HEK293 (cell line): ENCODE measurements at regions not wholly inside any gene's neighbourhood (a gene's known extent, or its start where the extent isn't known, plus 50 kb on each side); places are given as distances from the start of the nearest gene placed in this dataset.

Source experiments
- CTCF ChIA-PET: fragments of 350-600 bp; formaldehyde crosslinking; extraction: SDS; loops from one replicate; lab custom pipeline; 2021; ENCODE audit warnings: antibody characterized with exemption; lab: Yijun Ruan, JAX
- POLR2A ChIA-PET: fragments of 300-600 bp; formaldehyde crosslinking; extraction: SDS; loops from one replicate; lab custom pipeline; 2020; ENCODE audit warnings: antibody characterized with exemption, inconsistent platforms; lab: Yijun Ruan, JAX
- H3K27ac ChIP-seq: fragments of 200-500 bp; sonication (Bioruptor generic); 2 replicates; pipeline ENCODE4 v1.5.1; 2014; ENCODE audit warnings: low read depth, low read length, control low read depth, inconsistent platforms; ENCODE audit errors: extremely low read depth
- H3K36me3 ChIP-seq, 2 experiments: fragments of 200-500 bp in 1 of 2; sonication (Bioruptor generic) in 1 of 2; 1 replicate in 1 of 2; 2 replicates in 1 of 2; pipeline ENCODE4 v1.5.1; 2014 to 2017; ENCODE audit warnings: inconsistent platforms in 2 of 2, low read length in 2 of 2; ENCODE audit not compliant: control insufficient read depth in 2 of 2, insufficient read depth in 1 of 2
- H3K4me1 ChIP-seq: fragments of 200-500 bp; sonication (Bioruptor generic); 2 replicates; pipeline ENCODE4 v1.5.1; 2014; ENCODE audit warnings: mild to moderate bottlenecking, low read length, inconsistent platforms; ENCODE audit not compliant: control insufficient read depth, insufficient read depth
- H3K4me3 ChIP-seq: 2 replicates; pipeline ENCODE4 v1.5.1; 2011; ENCODE audit warnings: low read depth, mild to moderate bottlenecking, control low read depth, low read length, moderate library complexity
- H3K9me3 ChIP-seq: fragments of 200-500 bp; sonication (Bioruptor generic); 2 replicates; pipeline ENCODE4 v1.5.1; 2014; ENCODE audit warnings: low read depth, low read length, inconsistent platforms; ENCODE audit not compliant: control insufficient read depth, insufficient read depth
- GLI4 ChIP-seq: fragments of 450-650 bp; formaldehyde crosslinking; IDR thresholded peaks from 2 replicates; pipeline ENCODE4 v1.5.1; 2016; ENCODE audit warnings: missing biosample characterization, missing genetic modification characterization
- KLF7 ChIP-seq: fragments of 450-650 bp; formaldehyde crosslinking; IDR thresholded peaks from 2 replicates; pipeline ENCODE4 v1.5.1; 2016; ENCODE audit warnings: missing biosample characterization, missing genetic modification characterization, borderline replicate concordance
- KLF9 ChIP-seq: fragments of 450-650 bp; formaldehyde crosslinking; IDR thresholded peaks from 2 replicates; pipeline ENCODE4 v1.5.1; 2016; ENCODE audit warnings: missing biosample characterization, missing genetic modification characterization, low read depth
- MYNN ChIP-seq: fragments of 450-650 bp; formaldehyde crosslinking; IDR thresholded peaks from 2 replicates; pipeline ENCODE4 v1.5.1; 2016; ENCODE audit warnings: missing biosample characterization, missing genetic modification characterization, borderline replicate concordance
- RBAK ChIP-seq: fragments of 450-650 bp; formaldehyde crosslinking; IDR thresholded peaks from 2 replicates; pipeline ENCODE4 v1.5.1; 2016; ENCODE audit warnings: missing biosample characterization, missing genetic modification characterization
- SCRT2 ChIP-seq: fragments of 450-650 bp; formaldehyde crosslinking; IDR thresholded peaks from 2 replicates; pipeline ENCODE4 v1.5.1; 2016; ENCODE audit warnings: missing biosample characterization, missing genetic modification characterization
- YY1 ChIP-seq: fragments of 450-650 bp; formaldehyde crosslinking; IDR thresholded peaks from 2 replicates; pipeline ENCODE4 v1.5.1; 2018; ENCODE audit warnings: missing biosample characterization, missing genetic modification characterization
- ZBTB17 ChIP-seq: fragments of 450-650 bp; formaldehyde crosslinking; IDR thresholded peaks from 2 replicates; pipeline ENCODE4 v1.5.1; 2016; ENCODE audit warnings: missing biosample characterization, missing genetic modification characterization
- ZNF112 ChIP-seq: fragments of 450-650 bp; formaldehyde crosslinking; IDR thresholded peaks from 2 replicates; pipeline ENCODE4 v1.5.0; 2017; ENCODE audit warnings: missing biosample characterization, missing genetic modification characterization
- ZNF133 ChIP-seq: fragments of 450-650 bp; formaldehyde crosslinking; IDR thresholded peaks from 2 replicates; pipeline ENCODE4 v1.5.1; 2016; ENCODE audit warnings: missing biosample characterization, missing genetic modification characterization
- ZNF155 ChIP-seq: fragments of 450-650 bp; formaldehyde crosslinking; IDR thresholded peaks from 2 replicates; pipeline ENCODE4 v1.5.1; 2016; ENCODE audit warnings: missing biosample characterization, missing genetic modification characterization
- ZNF24 ChIP-seq: fragments of 450-650 bp; formaldehyde crosslinking; IDR thresholded peaks from 2 replicates; pipeline ENCODE4 v1.5.1; 2016; ENCODE audit warnings: missing biosample characterization, missing genetic modification characterization
- ZNF248 ChIP-seq: fragments of 450-650 bp; formaldehyde crosslinking; IDR thresholded peaks from 2 replicates; pipeline ENCODE4 v1.5.1; 2017; ENCODE audit warnings: missing biosample characterization, missing genetic modification characterization
- ZNF266 ChIP-seq: fragments of 450-650 bp; formaldehyde crosslinking; IDR thresholded peaks from 2 replicates; pipeline ENCODE4 v1.5.1; 2016; ENCODE audit warnings: missing biosample characterization, missing genetic modification characterization, low read depth
- ZNF302 ChIP-seq: fragments of 450-650 bp; formaldehyde crosslinking; IDR thresholded peaks from 2 replicates; pipeline ENCODE4 v1.5.1; 2016; ENCODE audit warnings: missing biosample characterization, missing genetic modification characterization, low read depth
- ZNF335 ChIP-seq: fragments of 450-650 bp; formaldehyde crosslinking; conservative IDR thresholded peaks from 2 replicates; pipeline ENCODE4 v1.5.1; 2016; ENCODE audit warnings: missing biosample characterization, missing genetic modification characterization
- ZNF423 ChIP-seq: fragments of 450-650 bp; formaldehyde crosslinking; IDR thresholded peaks from 2 replicates; pipeline ENCODE4 v1.5.1; 2016; ENCODE audit warnings: missing biosample characterization, missing genetic modification characterization
- ZNF501 ChIP-seq: fragments of 450-650 bp; formaldehyde crosslinking; IDR thresholded peaks from 2 replicates; pipeline ENCODE4 v1.5.1; 2016; ENCODE audit warnings: missing biosample characterization, missing genetic modification characterization
- ZNF544 ChIP-seq: fragments of 450-650 bp; formaldehyde crosslinking; IDR thresholded peaks from 2 replicates; pipeline ENCODE4 v1.5.0; 2017; ENCODE audit warnings: missing biosample characterization, missing genetic modification characterization
- ZNF558 ChIP-seq: fragments of 450-650 bp; formaldehyde crosslinking; IDR thresholded peaks from 2 replicates; pipeline ENCODE4 v1.5.1; 2016; ENCODE audit warnings: missing biosample characterization, missing genetic modification characterization
- ZNF658 ChIP-seq: fragments of 450-650 bp; formaldehyde crosslinking; IDR thresholded peaks from 2 replicates; pipeline ENCODE4; 2016; ENCODE audit warnings: missing biosample characterization, missing genetic modification characterization
- ZNF670 ChIP-seq: fragments of 450-650 bp; formaldehyde crosslinking; IDR thresholded peaks from 2 replicates; pipeline ENCODE4 v1.5.1; 2016; ENCODE audit warnings: missing biosample characterization, missing genetic modification characterization, low read depth
- ZNF701 ChIP-seq: fragments of 450-650 bp; formaldehyde crosslinking; IDR thresholded peaks from 2 replicates; pipeline ENCODE4 v1.5.1; 2016; ENCODE audit warnings: missing biosample characterization, missing genetic modification characterization
- ZNF791 ChIP-seq: fragments of 450-650 bp; formaldehyde crosslinking; IDR thresholded peaks from 2 replicates; pipeline ENCODE4 v1.5.1; 2016; ENCODE audit warnings: missing biosample characterization, missing genetic modification characterization
- ZNF837 ChIP-seq: fragments of 450-650 bp; formaldehyde crosslinking; IDR thresholded peaks from 2 replicates; pipeline ENCODE4 v1.5.1; 2016; ENCODE audit warnings: missing biosample characterization, missing genetic modification characterization
- ZSCAN30 ChIP-seq: fragments of 450-650 bp; IDR thresholded peaks from 2 replicates; pipeline ENCODE4 v1.5.1; 2018; ENCODE audit warnings: missing biosample characterization, mild to moderate bottlenecking, missing genetic modification characterization, moderate library complexity
- TF ChIP-seq, protein P1 (sequence below): fragments of 450-650 bp; formaldehyde crosslinking; IDR thresholded peaks from 2 replicates; pipeline ENCODE4 v1.5.1; 2016; ENCODE audit warnings: missing biosample characterization, missing genetic modification characterization, low read depth
- TF ChIP-seq, protein P2 (sequence below): fragments of 450-650 bp; formaldehyde crosslinking; optimal IDR thresholded peaks from 2 replicates; pipeline ENCODE3; 2016; ENCODE audit warnings: missing biosample characterization, mild to moderate bottlenecking, missing genetic modification characterization
- TF ChIP-seq, protein P3 (sequence below): fragments of 450-650 bp; formaldehyde crosslinking; IDR thresholded peaks from 2 replicates; pipeline ENCODE4 v1.5.1; 2016; ENCODE audit warnings: missing biosample characterization, missing genetic modification characterization, low read depth
- TF ChIP-seq, protein P4 (sequence below): fragments of 450-650 bp; formaldehyde crosslinking; IDR thresholded peaks from 2 replicates; pipeline ENCODE4 v1.5.1; 2016; ENCODE audit warnings: missing biosample characterization, missing genetic modification characterization
- TF ChIP-seq, protein P5 (sequence below): fragments of 450-650 bp; formaldehyde crosslinking; IDR thresholded peaks from 2 replicates; pipeline ENCODE4 v1.5.1; 2017; ENCODE audit warnings: missing biosample characterization, missing genetic modification characterization

DNA sequence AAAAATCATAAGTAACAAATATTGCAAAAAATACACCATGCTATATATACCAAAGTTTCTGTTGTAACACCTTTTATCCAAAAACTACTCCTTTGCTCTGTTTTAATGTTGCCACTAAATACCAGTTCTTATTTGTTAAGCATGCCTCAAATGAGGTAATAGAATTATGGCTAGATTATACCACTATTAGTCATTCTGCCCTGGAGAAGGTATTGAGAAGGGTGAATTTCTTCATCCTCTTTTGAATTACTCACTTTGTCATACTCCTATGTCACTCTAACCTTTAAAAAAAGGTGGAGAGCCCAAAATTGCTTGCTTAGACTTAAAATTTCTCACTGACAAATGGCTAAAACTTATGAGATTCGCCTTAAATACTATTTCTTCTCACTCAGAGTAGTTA is 750.9 kb downstream of the MAT2B start:
- CTCF ChIA-PET: no interaction called here
- H3K4me3 ChIP-seq: no peak overlapping the region
- no peak overlapping the region for H3K27ac ChIP-seq
- H3K36me3 ChIP-seq: no peaks in the 10 kb centered on the region
- TF ChIP-seq ZNF112 (tag by site-specific recombination) (no peak), ZNF558 (tag by site-specific recombination) (no peak), SCRT2 (tag by site-specific recombination) (no peak), ZNF670 (no peak), ZNF133 (no peak), ZBTB17 (tag by site-specific recombination) (no peak), ZNF837 (no peak), ZNF658 (no peak), ZNF423 (tag by site-specific recombination) (no peak), ZNF24 (tag by site-specific recombination) (no peak), RBAK (tag by site-specific recombination) (no peak)
- TF ChIP-seq, protein P1, sequence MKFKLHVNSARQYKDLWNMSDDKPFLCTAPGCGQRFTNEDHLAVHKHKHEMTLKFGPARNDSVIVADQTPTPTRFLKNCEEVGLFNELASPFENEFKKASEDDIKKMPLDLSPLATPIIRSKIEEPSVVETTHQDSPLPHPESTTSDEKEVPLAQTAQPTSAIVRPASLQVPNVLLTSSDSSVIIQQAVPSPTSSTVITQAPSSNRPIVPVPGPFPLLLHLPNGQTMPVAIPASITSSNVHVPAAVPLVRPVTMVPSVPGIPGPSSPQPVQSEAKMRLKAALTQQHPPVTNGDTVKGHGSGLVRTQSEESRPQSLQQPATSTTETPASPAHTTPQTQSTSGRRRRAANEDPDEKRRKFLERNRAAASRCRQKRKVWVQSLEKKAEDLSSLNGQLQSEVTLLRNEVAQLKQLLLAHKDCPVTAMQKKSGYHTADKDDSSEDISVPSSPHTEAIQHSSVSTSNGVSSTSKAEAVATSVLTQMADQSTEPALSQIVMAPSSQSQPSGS (tag by site-specific recombination): no peak
- TF ChIP-seq, protein P2, sequence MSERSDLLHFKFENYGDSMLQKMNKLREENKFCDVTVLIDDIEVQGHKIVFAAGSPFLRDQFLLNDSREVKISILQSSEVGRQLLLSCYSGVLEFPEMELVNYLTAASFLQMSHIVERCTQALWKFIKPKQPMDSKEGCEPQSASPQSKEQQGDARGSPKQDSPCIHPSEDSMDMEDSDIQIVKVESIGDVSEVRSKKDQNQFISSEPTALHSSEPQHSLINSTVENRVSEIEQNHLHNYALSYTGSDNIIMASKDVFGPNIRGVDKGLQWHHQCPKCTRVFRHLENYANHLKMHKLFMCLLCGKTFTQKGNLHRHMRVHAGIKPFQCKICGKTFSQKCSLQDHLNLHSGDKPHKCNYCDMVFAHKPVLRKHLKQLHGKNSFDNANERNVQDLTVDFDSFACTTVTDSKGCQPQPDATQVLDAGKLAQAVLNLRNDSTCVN (tag by site-specific recombination): no peak
- TF ChIP-seq, protein P3, sequence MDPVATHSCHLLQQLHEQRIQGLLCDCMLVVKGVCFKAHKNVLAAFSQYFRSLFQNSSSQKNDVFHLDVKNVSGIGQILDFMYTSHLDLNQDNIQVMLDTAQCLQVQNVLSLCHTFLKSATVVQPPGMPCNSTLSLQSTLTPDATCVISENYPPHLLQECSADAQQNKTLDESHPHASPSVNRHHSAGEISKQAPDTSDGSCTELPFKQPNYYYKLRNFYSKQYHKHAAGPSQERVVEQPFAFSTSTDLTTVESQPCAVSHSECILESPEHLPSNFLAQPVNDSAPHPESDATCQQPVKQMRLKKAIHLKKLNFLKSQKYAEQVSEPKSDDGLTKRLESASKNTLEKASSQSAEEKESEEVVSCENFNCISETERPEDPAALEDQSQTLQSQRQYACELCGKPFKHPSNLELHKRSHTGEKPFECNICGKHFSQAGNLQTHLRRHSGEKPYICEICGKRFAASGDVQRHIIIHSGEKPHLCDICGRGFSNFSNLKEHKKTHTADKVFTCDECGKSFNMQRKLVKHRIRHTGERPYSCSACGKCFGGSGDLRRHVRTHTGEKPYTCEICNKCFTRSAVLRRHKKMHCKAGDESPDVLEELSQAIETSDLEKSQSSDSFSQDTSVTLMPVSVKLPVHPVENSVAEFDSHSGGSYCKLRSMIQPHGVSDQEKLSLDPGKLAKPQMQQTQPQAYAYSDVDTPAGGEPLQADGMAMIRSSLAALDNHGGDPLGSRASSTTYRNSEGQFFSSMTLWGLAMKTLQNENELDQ (tag by site-specific recombination): no peak
- TF ChIP-seq, protein P4, sequence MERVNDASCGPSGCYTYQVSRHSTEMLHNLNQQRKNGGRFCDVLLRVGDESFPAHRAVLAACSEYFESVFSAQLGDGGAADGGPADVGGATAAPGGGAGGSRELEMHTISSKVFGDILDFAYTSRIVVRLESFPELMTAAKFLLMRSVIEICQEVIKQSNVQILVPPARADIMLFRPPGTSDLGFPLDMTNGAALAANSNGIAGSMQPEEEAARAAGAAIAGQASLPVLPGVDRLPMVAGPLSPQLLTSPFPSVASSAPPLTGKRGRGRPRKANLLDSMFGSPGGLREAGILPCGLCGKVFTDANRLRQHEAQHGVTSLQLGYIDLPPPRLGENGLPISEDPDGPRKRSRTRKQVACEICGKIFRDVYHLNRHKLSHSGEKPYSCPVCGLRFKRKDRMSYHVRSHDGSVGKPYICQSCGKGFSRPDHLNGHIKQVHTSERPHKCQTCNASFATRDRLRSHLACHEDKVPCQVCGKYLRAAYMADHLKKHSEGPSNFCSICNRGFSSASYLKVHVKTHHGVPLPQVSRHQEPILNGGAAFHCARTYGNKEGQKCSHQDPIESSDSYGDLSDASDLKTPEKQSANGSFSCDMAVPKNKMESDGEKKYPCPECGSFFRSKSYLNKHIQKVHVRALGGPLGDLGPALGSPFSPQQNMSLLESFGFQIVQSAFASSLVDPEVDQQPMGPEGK (tag by site-specific recombination): no peak
- TF ChIP-seq, protein P5, sequence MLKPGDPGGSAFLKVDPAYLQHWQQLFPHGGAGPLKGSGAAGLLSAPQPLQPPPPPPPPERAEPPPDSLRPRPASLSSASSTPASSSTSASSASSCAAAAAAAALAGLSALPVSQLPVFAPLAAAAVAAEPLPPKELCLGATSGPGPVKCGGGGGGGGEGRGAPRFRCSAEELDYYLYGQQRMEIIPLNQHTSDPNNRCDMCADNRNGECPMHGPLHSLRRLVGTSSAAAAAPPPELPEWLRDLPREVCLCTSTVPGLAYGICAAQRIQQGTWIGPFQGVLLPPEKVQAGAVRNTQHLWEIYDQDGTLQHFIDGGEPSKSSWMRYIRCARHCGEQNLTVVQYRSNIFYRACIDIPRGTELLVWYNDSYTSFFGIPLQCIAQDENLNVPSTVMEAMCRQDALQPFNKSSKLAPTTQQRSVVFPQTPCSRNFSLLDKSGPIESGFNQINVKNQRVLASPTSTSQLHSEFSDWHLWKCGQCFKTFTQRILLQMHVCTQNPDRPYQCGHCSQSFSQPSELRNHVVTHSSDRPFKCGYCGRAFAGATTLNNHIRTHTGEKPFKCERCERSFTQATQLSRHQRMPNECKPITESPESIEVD: no peak
- H3K9me3 ChIP-seq: no peaks in the 10 kb centered on the region
- POLR2A ChIA-PET: no interaction called here
- no peaks in the 10 kb centered on the region for H3K4me1 ChIP-seq

DNA sequence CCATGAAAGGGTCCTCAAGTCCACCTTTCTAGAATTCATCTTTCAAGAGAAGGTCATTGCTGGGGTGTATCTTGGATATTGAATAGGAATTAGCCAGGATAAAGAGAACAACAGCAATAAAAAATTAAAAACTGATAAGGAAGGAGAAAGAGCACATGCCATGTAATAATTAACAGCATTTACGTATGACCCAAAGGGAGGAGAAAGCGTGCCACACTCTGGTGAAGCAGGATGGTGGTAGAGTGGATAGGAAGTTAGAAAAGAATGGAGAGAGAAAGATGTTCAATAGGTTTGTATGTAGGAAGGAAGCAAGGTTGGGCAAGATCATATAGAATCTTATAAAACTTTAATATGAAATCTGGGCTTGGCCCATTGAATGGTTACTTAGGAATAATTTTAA is 751.5 kb downstream of the MAT2B start:
- H3K27ac ChIP-seq: no peak overlapping the region
- H3K4me1 ChIP-seq: no peaks in the 10 kb centered on the region
- ChIA-PET CTCF (no interaction called here), POLR2A (no interaction called here)
- no peaks in the 10 kb centered on the region for H3K9me3 ChIP-seq
- no peaks in the 10 kb centered on the region for H3K36me3 ChIP-seq
- H3K4me3 ChIP-seq: no peak overlapping the region
- TF ChIP-seq ZNF248 (tag by site-specific recombination) (no peak), ZNF302 (tag by site-specific recombination) (no peak), GLI4 (tag by site-specific recombination) (no peak), ZNF791 (no peak), ZNF501 (tag by site-specific recombination) (no peak), ZNF701 (tag by site-specific recombination) (no peak), MYNN (tag by site-specific recombination) (no peak), ZNF544 (no peak), YY1 (no peak), KLF9 (tag by site-specific recombination) (no peak), ZNF155 (tag by site-specific recombination) (no peak), ZNF266 (tag by site-specific recombination) (no peak), ZSCAN30 (tag by site-specific recombination) (no peak), KLF7 (no peak), ZNF335 (no peak)
